Fibroblast of skin of scalp (primary cell): ENCODE measurements at regions not wholly inside any gene's neighbourhood (a gene's known extent, or its start where the extent isn't known, plus 50 kb on each side); places are given as distances from the start of the nearest gene placed in this dataset.
A peak's percentile ranks its signal among the peaks of the same experiment; 100 is the strongest.

Experiments
- DNase-seq: peaks from one replicate; pipeline ENCODE4 v3.0.0-alpha.2; 2013

- DNase-seq, result peak; percentile 68
Observed at GRCh38 chr10:43765516-43765915, 116.8 kb upstream of the ZNF32 start.

- no peak for DNase-seq
Observed at GRCh38 chr10:43763846-43764245, 115.2 kb upstream of the ZNF32 start.

GRCh38 chr10:43760514-43760913 lies 111.8 kb upstream of the ZNF32 start:
- no peak for DNase-seq

GRCh38 chr10:43759216-43759615 lies 110.5 kb upstream of the ZNF32 start:
- no peak for DNase-seq

GRCh38 chr10:43756341-43756740 lies 107.7 kb upstream of the ZNF32 start:
- no peak for DNase-seq

- DNase-seq, result no peak
Observed at GRCh38 chr10:43754569-43755260, 106.0 kb upstream of the ZNF32 start.

- DNase-seq, result no peak
Observed at GRCh38 chr10:43753397-43754061, 104.8 kb upstream of the ZNF32 start.

- DNase-seq, result no peak
Observed at GRCh38 chr10:43752682-43753081, 104.0 kb upstream of the ZNF32 start.

GRCh38 chr10:43751646-43752045 lies 103.0 kb upstream of the ZNF32 start:
- no peak for DNase-seq

GRCh38 chr10:43749940-43750552 lies 101.4 kb upstream of the ZNF32 start:
- DNase-seq, result no peak

GRCh38 chr10:43749145-43749576 lies 100.5 kb upstream of the ZNF32 start:
- no peak for DNase-seq

- DNase-seq, result no peak
Observed at GRCh38 chr10:43748560-43748959, 99.9 kb upstream of the ZNF32 start.

GRCh38 chr10:43746906-43747305 lies 98.2 kb upstream of the ZNF32 start:
- DNase-seq, result no peak

GRCh38 chr10:43739161-43739560 lies 90.5 kb upstream of the ZNF32 start:
- DNase-seq, result peak; percentile 87

GRCh38 chr10:43737003-43737402 lies 88.3 kb upstream of the ZNF32 start:
- DNase-seq, result no peak

GRCh38 chr10:43735907-43736306 lies 87.2 kb upstream of the ZNF32 start:
- peak; percentile 62 for DNase-seq

- peak; percentile 76 for DNase-seq
Observed at GRCh38 chr10:43734716-43735115, 86.0 kb upstream of the ZNF32 start.

GRCh38 chr10:43731486-43731885 lies 82.8 kb upstream of the ZNF32 start:
- DNase-seq, result no peak

- DNase-seq, result no peak
Observed at GRCh38 chr10:43728425-43728824, 79.7 kb upstream of the ZNF32 start.

- DNase-seq, result no peak
Observed at GRCh38 chr10:43727935-43728334, 79.3 kb upstream of the ZNF32 start.

- DNase-seq, result no peak
Observed at GRCh38 chr10:43715334-43715733, 66.7 kb upstream of the ZNF32 start.

- no peak for DNase-seq
Observed at GRCh38 chr10:43712821-43713584, 64.3 kb upstream of the ZNF32 start.
